ENCODE measurements at regions not wholly inside any gene's neighbourhood (a gene's known extent, or its start where the extent isn't known, plus 50 kb on each side); places are given as distances from the start of the nearest gene placed in this dataset.
"Not testable (repeated sequence)": the region's sequence is repeated elsewhere in the genome, so short reads cannot be mapped to it uniquely, and the experiment has no call there.

DNA sequence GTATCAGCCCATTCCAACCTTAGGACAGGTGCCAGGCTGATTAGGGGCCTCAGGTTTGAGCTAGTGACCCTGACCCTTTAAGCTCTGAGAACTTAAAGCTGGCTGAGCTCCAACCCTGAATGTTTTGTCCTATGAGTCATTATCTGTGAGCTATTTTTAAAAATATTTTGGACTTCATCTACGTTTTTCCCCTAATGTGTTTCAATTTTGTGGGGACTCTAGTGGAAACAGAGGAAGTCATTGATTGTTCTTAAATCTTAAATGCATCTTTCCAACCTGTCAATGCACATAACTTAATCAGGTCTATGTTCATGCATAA lies 56.8 kb downstream of the SPATA31A6 start:
- TF ChIP-seq, protein P1, sequence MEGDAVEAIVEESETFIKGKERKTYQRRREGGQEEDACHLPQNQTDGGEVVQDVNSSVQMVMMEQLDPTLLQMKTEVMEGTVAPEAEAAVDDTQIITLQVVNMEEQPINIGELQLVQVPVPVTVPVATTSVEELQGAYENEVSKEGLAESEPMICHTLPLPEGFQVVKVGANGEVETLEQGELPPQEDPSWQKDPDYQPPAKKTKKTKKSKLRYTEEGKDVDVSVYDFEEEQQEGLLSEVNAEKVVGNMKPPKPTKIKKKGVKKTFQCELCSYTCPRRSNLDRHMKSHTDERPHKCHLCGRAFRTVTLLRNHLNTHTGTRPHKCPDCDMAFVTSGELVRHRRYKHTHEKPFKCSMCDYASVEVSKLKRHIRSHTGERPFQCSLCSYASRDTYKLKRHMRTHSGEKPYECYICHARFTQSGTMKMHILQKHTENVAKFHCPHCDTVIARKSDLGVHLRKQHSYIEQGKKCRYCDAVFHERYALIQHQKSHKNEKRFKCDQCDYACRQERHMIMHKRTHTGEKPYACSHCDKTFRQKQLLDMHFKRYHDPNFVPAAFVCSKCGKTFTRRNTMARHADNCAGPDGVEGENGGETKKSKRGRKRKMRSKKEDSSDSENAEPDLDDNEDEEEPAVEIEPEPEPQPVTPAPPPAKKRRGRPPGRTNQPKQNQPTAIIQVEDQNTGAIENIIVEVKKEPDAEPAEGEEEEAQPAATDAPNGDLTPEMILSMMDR (IDR thresholded peaks at IDR 0.05; ENCODE audit: poor library complexity), result not testable (repeated sequence)
- not testable (repeated sequence) for TF ChIP-seq EZH2 (IDR thresholded peaks at IDR 0.05; ENCODE audit: borderline replicate concordance); EZH2phosphoT487 (IDR thresholded peaks at IDR 0.05; ENCODE audit: low read depth, severe bottlenecking, unreplicated experiment)

Measured in hepatocyte (in vitro differentiated cells).